GM12878 (cell line): ENCODE measurements at regions not wholly inside any gene's neighbourhood (a gene's known extent, or its start where the extent isn't known, plus 50 kb on each side); places are given as distances from the start of the nearest gene placed in this dataset.

Source experiments
- ATAC-seq: fragments of 200-7000 bp; cut with Tn5 transposase; 3 replicates; pipeline ENCODE4 v1.9.1; 2020; ENCODE audit warnings: mild to moderate bottlenecking, moderate library complexity
- BruUV-seq: library from RNA; stranded (reverse); fragments of 400-500 nt; replicated peaks from 2 replicates; lab custom pipeline; 2021; lab: Mats Ljungman, UMichigan
- CTCF ChIA-PET: fragments of 300-600 bp; sonication (Branson Sonifier 250); formaldehyde crosslinking; extraction: SDS; loops from one replicate; lab custom pipeline; 2021; ENCODE audit warnings: inconsistent platforms; lab: Yijun Ruan, JAX
- POLR2A ChIA-PET: fragments of 350-600 bp; formaldehyde crosslinking; extraction: SDS; loops from one replicate; lab custom pipeline; 2021; ENCODE audit warnings: inconsistent platforms; lab: Charles Lee
- RAD21 ChIA-PET: fragments of 300-600 bp; sonication (Branson Sonifier 250); formaldehyde crosslinking; loops from one replicate; lab custom pipeline; 2023; ENCODE audit warnings: antibody characterized with exemption; ENCODE audit not compliant: unreplicated experiment; lab: Charles Lee
- SMC1A ChIA-PET: fragments of 300-600 bp; sonication (Branson Sonifier 250); formaldehyde crosslinking; loops from one replicate; lab custom pipeline; 2023; ENCODE audit not compliant: unreplicated experiment, uncharacterized antibody; lab: Charles Lee
- DNase-seq: peaks from one replicate; pipeline ENCODE4 v3.0.0-alpha.2; 2011; ENCODE audit warnings: low read depth, low spot score
- FAIRE-seq: peaks from 3 replicates; lab custom pipeline; 2011; peaks lifted over from hg19 to GRCh38; lab: Jason Lieb, UNC
- H2AFZ ChIP-seq: 2 replicates; pipeline ENCODE4 v1.6.0; 2011; ENCODE audit warnings: low read depth, low read length, control low read depth; ENCODE audit not compliant: control insufficient read depth
- H3K27ac ChIP-seq: 2 replicates; pipeline ENCODE4 v1.5.1; 2011; ENCODE audit warnings: control low read depth; ENCODE audit not compliant: control insufficient read depth, insufficient read depth
- H3K27me3 ChIP-seq, 2 experiments: replicated peaks in 1 of 2; 2 replicates each; pipeline versions ENCODE4 v1.6.0 to v1.6.1; 2011; ENCODE audit warnings: low read length in 1 of 2; ENCODE audit not compliant: control insufficient read depth in 2 of 2, insufficient read depth in 2 of 2
- H3K36me3 ChIP-seq, 2 experiments: 2 replicates each; pipeline ENCODE4 v1.5.1; 2011; ENCODE audit warnings: low read length in 1 of 2; ENCODE audit not compliant: control insufficient read depth in 2 of 2, insufficient read depth in 2 of 2
- H3K4me1 ChIP-seq: 2 replicates; pipeline ENCODE4 v1.6.1; 2011; ENCODE audit warnings: mild to moderate bottlenecking, low read length, moderate library complexity, mixed read lengths; ENCODE audit not compliant: control insufficient read depth, insufficient read depth
- H3K4me2 ChIP-seq: 2 replicates; pipeline ENCODE4 v1.6.0; 2011; ENCODE audit warnings: control low read depth; ENCODE audit not compliant: control insufficient read depth, insufficient read depth
- H3K4me3 ChIP-seq: fragments of 200-600 bp; sonication (generic); 2 replicates; pipeline ENCODE4 v1.5.1; 2016
- H3K79me2 ChIP-seq: 2 replicates; pipeline ENCODE4 v1.6.0; 2011; ENCODE audit warnings: low read length; ENCODE audit not compliant: control insufficient read depth, insufficient read depth
- H3K9ac ChIP-seq: 2 replicates; pipeline ENCODE4 v1.8.0; 2011; ENCODE audit warnings: low read length, control low read depth, mixed read lengths; ENCODE audit not compliant: control insufficient read depth, insufficient read depth
- H3K9me3 ChIP-seq: replicated peaks from 3 replicates; pipeline ENCODE4 v1.5.1; 2011; ENCODE audit warnings: mild to moderate bottlenecking, low read length; ENCODE audit not compliant: control insufficient read depth, insufficient read depth
- H4K20me1 ChIP-seq: 2 replicates; pipeline ENCODE4 v1.6.0; 2011; ENCODE audit not compliant: control insufficient read depth, insufficient read depth
- JUNB ChIP-seq: IDR thresholded peaks from 2 replicates; pipeline ENCODE4 v1.6.1; 2016; ENCODE audit warnings: antibody characterized with exemption, mild to moderate bottlenecking
- WGBS: methylation state at CpG from one replicate; pipeline ENCODE4 v1.1.6; 2016; ENCODE audit warnings: low lambda C conversion rate; ENCODE audit not compliant: insufficient replicate concordance, insufficient coverage; ENCODE audit errors: missing lambda C conversion rate; 5-methylcytosine and 5-hydroxymethylcytosine counted together
- in situ Hi-C: fragments of 300-500 bp; cut with MboI; formaldehyde crosslinking; loops from 9 replicates; pipeline ENCODE4 v1.14.3; 2018; ENCODE audit warnings: mixed read lengths
- intact Hi-C: fragments of 100-400 bp; cut with micrococcal nuclease; formaldehyde crosslinking; loops from one replicate; pipeline ENCODE4 v1.14.2; 2022; ENCODE audit not compliant: unreplicated experiment
- TF ChIP-seq, protein P1 (sequence below): IDR thresholded peaks from 2 replicates; pipeline ENCODE4 v1.6.1; 2012; ENCODE audit warnings: mild to moderate bottlenecking, low read depth, low read length
- TF ChIP-seq, protein P2 (sequence below): fragments of 450-650 bp; IDR thresholded peaks from 2 replicates; pipeline ENCODE4 v1.6.1; 2016; ENCODE audit warnings: mild to moderate bottlenecking, moderate library complexity, borderline replicate concordance

DNA sequence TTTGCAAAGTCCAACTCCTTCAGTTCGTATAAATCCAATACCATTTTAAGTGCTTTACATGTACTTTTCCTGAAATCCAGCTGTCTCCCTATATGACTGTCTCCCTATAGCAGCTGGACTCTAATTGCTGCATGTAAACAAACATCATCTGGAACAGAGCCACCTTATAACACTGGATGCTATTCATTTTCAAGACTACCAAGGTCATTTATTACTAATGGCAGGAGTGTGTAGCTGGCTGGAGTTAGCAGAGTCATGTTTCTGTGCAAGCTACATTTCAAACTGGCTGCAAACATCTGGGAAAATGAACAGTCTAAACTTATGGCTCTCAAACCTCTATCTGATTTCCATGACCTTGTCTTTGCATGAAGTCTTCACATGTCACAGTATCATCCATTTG is 575.2 kb downstream of the PIK3C3 start:
- Histone ChIP-seq H3K79me2 (no peaks in the 10 kb centered on the region), H3K4me3 (no peak overlapping the region), H3K27ac (no peak overlapping the region), H3K4me2 (no peak overlapping the region), H3K9me3 (no peaks in the 10 kb centered on the region), H2AFZ (no peak overlapping the region), H4K20me1 (no peaks in the 10 kb centered on the region), H3K9ac (no peak overlapping the region), H3K4me1 (no peaks in the 10 kb centered on the region), H3K36me3 (no peaks in the 10 kb centered on the region), H3K27me3 (no peaks in the 10 kb centered on the region)
- CTCF ChIA-PET: no interaction called here
- 0% methylated on average over 1 of the region's 1 CpG for WGBS
- in situ Hi-C loops (no loop called here), intact Hi-C loops (no loop called here)
- TF ChIP-seq, protein P1, sequence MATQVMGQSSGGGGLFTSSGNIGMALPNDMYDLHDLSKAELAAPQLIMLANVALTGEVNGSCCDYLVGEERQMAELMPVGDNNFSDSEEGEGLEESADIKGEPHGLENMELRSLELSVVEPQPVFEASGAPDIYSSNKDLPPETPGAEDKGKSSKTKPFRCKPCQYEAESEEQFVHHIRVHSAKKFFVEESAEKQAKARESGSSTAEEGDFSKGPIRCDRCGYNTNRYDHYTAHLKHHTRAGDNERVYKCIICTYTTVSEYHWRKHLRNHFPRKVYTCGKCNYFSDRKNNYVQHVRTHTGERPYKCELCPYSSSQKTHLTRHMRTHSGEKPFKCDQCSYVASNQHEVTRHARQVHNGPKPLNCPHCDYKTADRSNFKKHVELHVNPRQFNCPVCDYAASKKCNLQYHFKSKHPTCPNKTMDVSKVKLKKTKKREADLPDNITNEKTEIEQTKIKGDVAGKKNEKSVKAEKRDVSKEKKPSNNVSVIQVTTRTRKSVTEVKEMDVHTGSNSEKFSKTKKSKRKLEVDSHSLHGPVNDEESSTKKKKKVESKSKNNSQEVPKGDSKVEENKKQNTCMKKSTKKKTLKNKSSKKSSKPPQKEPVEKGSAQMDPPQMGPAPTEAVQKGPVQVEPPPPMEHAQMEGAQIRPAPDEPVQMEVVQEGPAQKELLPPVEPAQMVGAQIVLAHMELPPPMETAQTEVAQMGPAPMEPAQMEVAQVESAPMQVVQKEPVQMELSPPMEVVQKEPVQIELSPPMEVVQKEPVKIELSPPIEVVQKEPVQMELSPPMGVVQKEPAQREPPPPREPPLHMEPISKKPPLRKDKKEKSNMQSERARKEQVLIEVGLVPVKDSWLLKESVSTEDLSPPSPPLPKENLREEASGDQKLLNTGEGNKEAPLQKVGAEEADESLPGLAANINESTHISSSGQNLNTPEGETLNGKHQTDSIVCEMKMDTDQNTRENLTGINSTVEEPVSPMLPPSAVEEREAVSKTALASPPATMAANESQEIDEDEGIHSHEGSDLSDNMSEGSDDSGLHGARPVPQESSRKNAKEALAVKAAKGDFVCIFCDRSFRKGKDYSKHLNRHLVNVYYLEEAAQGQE: no peak
- TF ChIP-seq JUNB: no peak
- TF ChIP-seq, protein P2, sequence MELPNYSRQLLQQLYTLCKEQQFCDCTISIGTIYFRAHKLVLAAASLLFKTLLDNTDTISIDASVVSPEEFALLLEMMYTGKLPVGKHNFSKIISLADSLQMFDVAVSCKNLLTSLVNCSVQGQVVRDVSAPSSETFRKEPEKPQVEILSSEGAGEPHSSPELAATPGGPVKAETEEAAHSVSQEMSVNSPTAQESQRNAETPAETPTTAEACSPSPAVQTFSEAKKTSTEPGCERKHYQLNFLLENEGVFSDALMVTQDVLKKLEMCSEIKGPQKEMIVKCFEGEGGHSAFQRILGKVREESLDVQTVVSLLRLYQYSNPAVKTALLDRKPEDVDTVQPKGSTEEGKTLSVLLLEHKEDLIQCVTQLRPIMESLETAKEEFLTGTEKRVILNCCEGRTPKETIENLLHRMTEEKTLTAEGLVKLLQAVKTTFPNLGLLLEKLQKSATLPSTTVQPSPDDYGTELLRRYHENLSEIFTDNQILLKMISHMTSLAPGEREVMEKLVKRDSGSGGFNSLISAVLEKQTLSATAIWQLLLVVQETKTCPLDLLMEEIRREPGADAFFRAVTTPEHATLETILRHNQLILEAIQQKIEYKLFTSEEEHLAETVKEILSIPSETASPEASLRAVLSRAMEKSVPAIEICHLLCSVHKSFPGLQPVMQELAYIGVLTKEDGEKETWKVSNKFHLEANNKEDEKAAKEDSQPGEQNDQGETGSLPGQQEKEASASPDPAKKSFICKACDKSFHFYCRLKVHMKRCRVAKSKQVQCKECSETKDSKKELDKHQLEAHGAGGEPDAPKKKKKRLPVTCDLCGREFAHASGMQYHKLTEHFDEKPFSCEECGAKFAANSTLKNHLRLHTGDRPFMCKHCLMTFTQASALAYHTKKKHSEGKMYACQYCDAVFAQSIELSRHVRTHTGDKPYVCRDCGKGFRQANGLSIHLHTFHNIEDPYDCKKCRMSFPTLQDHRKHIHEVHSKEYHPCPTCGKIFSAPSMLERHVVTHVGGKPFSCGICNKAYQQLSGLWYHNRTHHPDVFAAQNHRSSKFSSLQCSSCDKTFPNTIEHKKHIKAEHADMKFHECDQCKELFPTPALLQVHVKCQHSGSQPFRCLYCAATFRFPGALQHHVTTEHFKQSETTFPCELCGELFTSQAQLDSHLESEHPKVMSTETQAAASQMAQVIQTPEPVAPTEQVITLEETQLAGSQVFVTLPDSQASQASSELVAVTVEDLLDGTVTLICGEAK: no peak
- RAD21 ChIA-PET: no interaction called here
- BruUV-seq: no TSS peak
- ATAC-seq (no peak), DNase-seq (no peak), FAIRE-seq (no peak)
- SMC1A ChIA-PET: interaction anchor here (0.9 to 1.1 kb wide), 2 partner anchors 8 to 416 kb away, joined by 3 to 4 read pairs; no protein-coding TSS in a partner anchor
- POLR2A ChIA-PET: no interaction called here
